Liver (tissue), 8 donors: ENCODE measurements at regions not wholly inside any gene's neighbourhood (a gene's known extent, or its start where the extent isn't known, plus 50 kb on each side); places are given as distances from the start of the nearest gene placed in this dataset.

Source experiments
- DNase-seq: peaks from one replicate; pipeline ENCODE4 v3.0.0-alpha.2; 2017; ENCODE audit warnings: low spot score
- H3K27ac ChIP-seq, 2 donors: one replicate each; pipeline ENCODE4 v1.7.0; 2013; ENCODE audit warnings: inconsistent platforms in 2 of 2, low read length in 2 of 2, control low read depth in 1 of 2, low read depth in 1 of 2, mild to moderate bottlenecking in 1 of 2
- H3K27me3 ChIP-seq, 4 donors: one replicate each; pipeline versions ENCODE4 v1.6.1 to v1.7.0; 2013; ENCODE audit warnings: low read length in 3 of 4, inconsistent platforms in 1 of 4, mild to moderate bottlenecking in 1 of 4, moderate library complexity in 1 of 4; ENCODE audit not compliant: control insufficient read depth in 4 of 4, insufficient read depth in 4 of 4
- H3K36me3 ChIP-seq, 4 donors: one replicate each; pipeline versions ENCODE4 v1.6.1 to v1.7.0; 2013; ENCODE audit warnings: low read length in 3 of 4, mild to moderate bottlenecking in 3 of 4, low read depth in 1 of 4, moderate library complexity in 1 of 4; ENCODE audit not compliant: control insufficient read depth in 4 of 4, insufficient read depth in 3 of 4
- H3K4me1 ChIP-seq, 4 donors: one replicate each; pipeline versions ENCODE4 v1.6.1 to v1.7.0; 2013; ENCODE audit warnings: low read length in 3 of 4, mild to moderate bottlenecking in 3 of 4, moderate library complexity in 1 of 4; ENCODE audit not compliant: control insufficient read depth in 4 of 4, insufficient read depth in 4 of 4
- H3K4me3 ChIP-seq, 3 donors: one replicate each; pipeline versions ENCODE4 v1.6.1 to v1.7.0; 2013; ENCODE audit warnings: low read length in 3 of 3, control low read depth in 1 of 3, low read depth in 1 of 3, mild to moderate bottlenecking in 1 of 3
- H3K9ac ChIP-seq, 2 donors: one replicate each; pipeline ENCODE4 v1.7.0; 2013; ENCODE audit warnings: low read length in 2 of 2, mild to moderate bottlenecking in 2 of 2, moderate library complexity in 2 of 2, control low read depth in 1 of 2, low read depth in 1 of 2
- H3K9me3 ChIP-seq, 4 donors: one replicate each; pipeline versions ENCODE4 v1.6.1 to v1.7.0; 2013; ENCODE audit warnings: low read length in 3 of 4; ENCODE audit not compliant: control insufficient read depth in 4 of 4
- EGR1 ChIP-seq, 2 donors: IDR thresholded peaks; 2 replicates each; pipeline ENCODE4 v1.6.1; 2016 to 2018; ENCODE audit warnings: antibody characterized with exemption in 2 of 2, low read depth in 2 of 2
- FOXA1 ChIP-seq: IDR thresholded peaks from 2 replicates; pipeline ENCODE4 v1.6.1; 2016; ENCODE audit warnings: antibody characterized with exemption
- FOXA2 ChIP-seq: IDR thresholded peaks from 2 replicates; pipeline ENCODE4 v1.6.1; 2016; ENCODE audit warnings: antibody characterized with exemption
- GABPA ChIP-seq, 2 donors: IDR thresholded peaks in 1 of 2; conservative IDR thresholded peaks in 1 of 2; 2 replicates each; pipeline ENCODE4 v1.6.1; 2016; ENCODE audit warnings: antibody characterized with exemption in 2 of 2, mild to moderate bottlenecking in 1 of 2, moderate library complexity in 1 of 2
- HNF4A ChIP-seq, 2 donors: conservative IDR thresholded peaks; 2 replicates each; pipeline ENCODE4 v1.6.1; 2016; ENCODE audit warnings: antibody characterized with exemption in 2 of 2, mild to moderate bottlenecking in 2 of 2
- HNF4G ChIP-seq: IDR thresholded peaks from 2 replicates; pipeline ENCODE4 v1.6.1; 2016; ENCODE audit warnings: antibody characterized with exemption
- JUND ChIP-seq, 2 donors: IDR thresholded peaks; 2 replicates each; pipeline ENCODE4 v1.6.1; 2016; ENCODE audit warnings: antibody characterized with exemption in 2 of 2
- NR2F2 ChIP-seq: IDR thresholded peaks from 2 replicates; pipeline ENCODE4 v1.6.1; 2016; ENCODE audit warnings: antibody characterized with exemption
- RAD21 ChIP-seq, 2 donors: IDR thresholded peaks; 2 replicates each; pipeline ENCODE4 v1.6.1; 2016; ENCODE audit warnings: antibody characterized with exemption in 2 of 2, mild to moderate bottlenecking in 2 of 2
- RXRA ChIP-seq, 2 donors: IDR thresholded peaks; 2 replicates each; pipeline ENCODE4 v1.6.1; 2017 to 2018; ENCODE audit warnings: antibody characterized with exemption in 2 of 2, mild to moderate bottlenecking in 1 of 2
- SP1 ChIP-seq: IDR thresholded peaks from 2 replicates; pipeline ENCODE4 v1.6.1; 2018; ENCODE audit warnings: antibody characterized with exemption, mild to moderate bottlenecking
- TAF1 ChIP-seq: conservative IDR thresholded peaks from 2 replicates; pipeline ENCODE4 v1.6.1; 2016; ENCODE audit warnings: antibody characterized with exemption, mild to moderate bottlenecking
- YY1 ChIP-seq: IDR thresholded peaks from 2 replicates; pipeline ENCODE4 v1.6.1; 2016; ENCODE audit warnings: antibody characterized with exemption, mild to moderate bottlenecking
- WGBS: extraction: QIAGEN DNeasy Blood & Tissue Kit; methylation state at CpG from one replicate; pipeline ENCODE4 v1.1.7; 2013; 5-methylcytosine and 5-hydroxymethylcytosine counted together
- TF ChIP-seq, protein P1 (sequence below): IDR thresholded peaks from 2 replicates; pipeline ENCODE4 v1.6.1; 2016; ENCODE audit warnings: antibody characterized with exemption
- TF ChIP-seq, protein P2 (sequence below): IDR thresholded peaks from 2 replicates; pipeline ENCODE4 v1.6.1; 2016; ENCODE audit warnings: antibody characterized with exemption, mild to moderate bottlenecking
- TF ChIP-seq, protein P3 (sequence below): fragments of 150-350 bp; IDR thresholded peaks from 2 replicates; pipeline ENCODE4 v1.5.1; 2017; ENCODE audit warnings: improper control_type of control experiment, low read depth, low read length; ENCODE audit not compliant: missing input control
- TF ChIP-seq, protein P4 (sequence below): IDR thresholded peaks from 2 replicates; pipeline ENCODE4 v1.6.1; 2016; ENCODE audit warnings: antibody characterized with exemption
- TF ChIP-seq, protein P5 (sequence below): IDR thresholded peaks from 2 replicates; pipeline ENCODE4 v1.6.1; 2016; ENCODE audit warnings: antibody characterized with exemption
- donor health status: healthy.
- donor health status: healthy.
- donor health status: healthy.
- donor health status: healthy.
- donor health status: healthy.

DNA sequence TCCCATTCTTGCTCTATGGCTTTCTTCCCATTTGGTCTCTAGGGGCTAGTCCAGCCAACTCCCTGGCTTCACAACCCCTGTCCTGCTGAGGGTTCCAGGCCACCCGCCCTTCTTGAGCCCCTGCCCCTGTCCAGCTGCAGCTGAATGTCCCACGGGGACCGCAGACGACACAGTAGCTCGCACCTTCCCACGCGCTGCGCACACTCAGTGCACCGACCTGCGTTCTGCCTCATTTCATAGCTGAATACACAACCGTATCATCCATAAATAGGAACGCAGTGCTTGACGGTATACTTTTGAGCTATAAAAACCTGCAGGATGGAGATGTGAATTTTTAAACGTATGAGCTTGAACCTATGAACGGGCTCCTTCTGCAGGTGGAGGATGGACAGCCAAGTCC, 660.4 kb upstream of the SALL3 start:
- Histone ChIP-seq H3K27me3 (peaks cover 0 to 5% (median 0%) of the 10 kb centered on the region in 4 donors), H3K4me3 (no peak overlapping the region), H3K9me3 (peaks cover 0 to 1% (median 0%) of the 10 kb centered on the region in 4 donors), H3K4me1 (no peaks in the 10 kb centered on the region), H3K36me3 (no peaks in the 10 kb centered on the region), H3K27ac (no peak overlapping the region), H3K9ac (no peak overlapping the region)
- DNase-seq, result no peak
- 83% methylated on average over 15 of the region's 15 CpGs for WGBS
- TF ChIP-seq JUND (IDR thresholded peaks at IDR 0.05) (no peak), EGR1 (IDR thresholded peaks at IDR 0.05; ENCODE audit: low read depth in 2 of 2) (no peak), RXRA (IDR thresholded peaks at IDR 0.05) (no peak), YY1 (no peak), RAD21 (IDR thresholded peaks at IDR 0.05) (no peak), HNF4G (no peak)
- TF ChIP-seq, protein P1, sequence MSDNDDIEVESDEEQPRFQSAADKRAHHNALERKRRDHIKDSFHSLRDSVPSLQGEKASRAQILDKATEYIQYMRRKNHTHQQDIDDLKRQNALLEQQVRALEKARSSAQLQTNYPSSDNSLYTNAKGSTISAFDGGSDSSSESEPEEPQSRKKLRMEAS, result no peak
- TF ChIP-seq, protein P2, sequence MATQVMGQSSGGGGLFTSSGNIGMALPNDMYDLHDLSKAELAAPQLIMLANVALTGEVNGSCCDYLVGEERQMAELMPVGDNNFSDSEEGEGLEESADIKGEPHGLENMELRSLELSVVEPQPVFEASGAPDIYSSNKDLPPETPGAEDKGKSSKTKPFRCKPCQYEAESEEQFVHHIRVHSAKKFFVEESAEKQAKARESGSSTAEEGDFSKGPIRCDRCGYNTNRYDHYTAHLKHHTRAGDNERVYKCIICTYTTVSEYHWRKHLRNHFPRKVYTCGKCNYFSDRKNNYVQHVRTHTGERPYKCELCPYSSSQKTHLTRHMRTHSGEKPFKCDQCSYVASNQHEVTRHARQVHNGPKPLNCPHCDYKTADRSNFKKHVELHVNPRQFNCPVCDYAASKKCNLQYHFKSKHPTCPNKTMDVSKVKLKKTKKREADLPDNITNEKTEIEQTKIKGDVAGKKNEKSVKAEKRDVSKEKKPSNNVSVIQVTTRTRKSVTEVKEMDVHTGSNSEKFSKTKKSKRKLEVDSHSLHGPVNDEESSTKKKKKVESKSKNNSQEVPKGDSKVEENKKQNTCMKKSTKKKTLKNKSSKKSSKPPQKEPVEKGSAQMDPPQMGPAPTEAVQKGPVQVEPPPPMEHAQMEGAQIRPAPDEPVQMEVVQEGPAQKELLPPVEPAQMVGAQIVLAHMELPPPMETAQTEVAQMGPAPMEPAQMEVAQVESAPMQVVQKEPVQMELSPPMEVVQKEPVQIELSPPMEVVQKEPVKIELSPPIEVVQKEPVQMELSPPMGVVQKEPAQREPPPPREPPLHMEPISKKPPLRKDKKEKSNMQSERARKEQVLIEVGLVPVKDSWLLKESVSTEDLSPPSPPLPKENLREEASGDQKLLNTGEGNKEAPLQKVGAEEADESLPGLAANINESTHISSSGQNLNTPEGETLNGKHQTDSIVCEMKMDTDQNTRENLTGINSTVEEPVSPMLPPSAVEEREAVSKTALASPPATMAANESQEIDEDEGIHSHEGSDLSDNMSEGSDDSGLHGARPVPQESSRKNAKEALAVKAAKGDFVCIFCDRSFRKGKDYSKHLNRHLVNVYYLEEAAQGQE, result no peak

- Histone ChIP-seq H3K4me3 (no peak overlapping the region), H3K9me3 (peaks cover 0 to 1% (median 0%) of the 10 kb centered on the region in 4 donors), H3K36me3 (no peaks in the 10 kb centered on the region), H3K27me3 (peaks cover 0 to 7% (median 0%) of the 10 kb centered on the region in 4 donors), H3K4me1 (no peaks in the 10 kb centered on the region), H3K9ac (no peak overlapping the region), H3K27ac (no peak overlapping the region)
- no peak for DNase-seq
- TF ChIP-seq FOXA1, result no peak
- no peak for TF ChIP-seq RAD21 (IDR thresholded peaks at IDR 0.05)
- TF ChIP-seq JUND (IDR thresholded peaks at IDR 0.05), result no peak
- no peak for TF ChIP-seq HNF4A (conservative IDR thresholded peaks at IDR 0.05)
- TF ChIP-seq, protein P2, result no peak
- no peak for TF ChIP-seq FOXA2
- TF ChIP-seq, protein P3, sequence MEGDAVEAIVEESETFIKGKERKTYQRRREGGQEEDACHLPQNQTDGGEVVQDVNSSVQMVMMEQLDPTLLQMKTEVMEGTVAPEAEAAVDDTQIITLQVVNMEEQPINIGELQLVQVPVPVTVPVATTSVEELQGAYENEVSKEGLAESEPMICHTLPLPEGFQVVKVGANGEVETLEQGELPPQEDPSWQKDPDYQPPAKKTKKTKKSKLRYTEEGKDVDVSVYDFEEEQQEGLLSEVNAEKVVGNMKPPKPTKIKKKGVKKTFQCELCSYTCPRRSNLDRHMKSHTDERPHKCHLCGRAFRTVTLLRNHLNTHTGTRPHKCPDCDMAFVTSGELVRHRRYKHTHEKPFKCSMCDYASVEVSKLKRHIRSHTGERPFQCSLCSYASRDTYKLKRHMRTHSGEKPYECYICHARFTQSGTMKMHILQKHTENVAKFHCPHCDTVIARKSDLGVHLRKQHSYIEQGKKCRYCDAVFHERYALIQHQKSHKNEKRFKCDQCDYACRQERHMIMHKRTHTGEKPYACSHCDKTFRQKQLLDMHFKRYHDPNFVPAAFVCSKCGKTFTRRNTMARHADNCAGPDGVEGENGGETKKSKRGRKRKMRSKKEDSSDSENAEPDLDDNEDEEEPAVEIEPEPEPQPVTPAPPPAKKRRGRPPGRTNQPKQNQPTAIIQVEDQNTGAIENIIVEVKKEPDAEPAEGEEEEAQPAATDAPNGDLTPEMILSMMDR, result no peak
- TF ChIP-seq, protein P4, sequence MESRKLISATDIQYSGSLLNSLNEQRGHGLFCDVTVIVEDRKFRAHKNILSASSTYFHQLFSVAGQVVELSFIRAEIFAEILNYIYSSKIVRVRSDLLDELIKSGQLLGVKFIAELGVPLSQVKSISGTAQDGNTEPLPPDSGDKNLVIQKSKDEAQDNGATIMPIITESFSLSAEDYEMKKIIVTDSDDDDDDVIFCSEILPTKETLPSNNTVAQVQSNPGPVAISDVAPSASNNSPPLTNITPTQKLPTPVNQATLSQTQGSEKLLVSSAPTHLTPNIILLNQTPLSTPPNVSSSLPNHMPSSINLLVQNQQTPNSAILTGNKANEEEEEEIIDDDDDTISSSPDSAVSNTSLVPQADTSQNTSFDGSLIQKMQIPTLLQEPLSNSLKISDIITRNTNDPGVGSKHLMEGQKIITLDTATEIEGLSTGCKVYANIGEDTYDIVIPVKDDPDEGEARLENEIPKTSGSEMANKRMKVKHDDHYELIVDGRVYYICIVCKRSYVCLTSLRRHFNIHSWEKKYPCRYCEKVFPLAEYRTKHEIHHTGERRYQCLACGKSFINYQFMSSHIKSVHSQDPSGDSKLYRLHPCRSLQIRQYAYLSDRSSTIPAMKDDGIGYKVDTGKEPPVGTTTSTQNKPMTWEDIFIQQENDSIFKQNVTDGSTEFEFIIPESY, result no peak
- TF ChIP-seq, protein P1, result no peak
- TF ChIP-seq, protein P5, sequence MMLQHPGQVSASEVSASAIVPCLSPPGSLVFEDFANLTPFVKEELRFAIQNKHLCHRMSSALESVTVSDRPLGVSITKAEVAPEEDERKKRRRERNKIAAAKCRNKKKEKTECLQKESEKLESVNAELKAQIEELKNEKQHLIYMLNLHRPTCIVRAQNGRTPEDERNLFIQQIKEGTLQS, result no peak
- no peak for TF ChIP-seq HNF4G
- no peak for TF ChIP-seq SP1
- TF ChIP-seq YY1, result no peak
- no peak for TF ChIP-seq GABPA (IDR thresholded peaks at IDR 0.05 in 1 of 2, conservative IDR thresholded peaks at IDR 0.05 in 1 of 2)
- TF ChIP-seq TAF1, result no peak
- TF ChIP-seq NR2F2, result no peak
- no peak for TF ChIP-seq RXRA (IDR thresholded peaks at IDR 0.05)
- WGBS, result 79% methylated on average over 10 of the region's 10 CpGs
Observed at GRCh38 chr18:78319961-78320360, 659.7 kb upstream of the SALL3 start.
